NCI-H526 treated with DMSO at 0.1 percent for 48 hours (cell line): ENCODE measurements at regions not wholly inside any gene's neighbourhood (a gene's known extent, or its start where the extent isn't known, plus 50 kb on each side); places are given as distances from the start of the nearest gene placed in this dataset.
"Not testable (repeated sequence)": the region's sequence is repeated elsewhere in the genome, so short reads cannot be mapped to it uniquely, and the experiment has no call there.

Experiments used
- DNase-seq: peaks from one replicate; lab custom pipeline; 2025; lab: John Stamatoyannopoulos, UW

- DNase-seq, result no peak
Observed at GRCh38 chr6:4459032-4459431, 317.2 kb upstream of the CDYL start.

- DNase-seq, result no peak
Observed at GRCh38 chr6:4451718-4452117, 316.3 kb upstream of the ECI2 start.

GRCh38 chr6:4451081-4451480, 315.7 kb upstream of the ECI2 start:
- DNase-seq, result no peak

GRCh38 chr6:4450237-4450636, 314.9 kb upstream of the ECI2 start:
- DNase-seq, result no peak

GRCh38 chr6:4449409-4449808, 314.0 kb upstream of the ECI2 start:
- DNase-seq, result no peak

- DNase-seq, result no peak
Observed at GRCh38 chr6:4448841-4449240, 313.5 kb upstream of the ECI2 start.

- no peak for DNase-seq
Observed at GRCh38 chr6:4447639-4448330, 312.4 kb upstream of the ECI2 start.

GRCh38 chr6:4446982-4447381, 311.6 kb upstream of the ECI2 start:
- no peak for DNase-seq

GRCh38 chr6:4441981-4442434, 306.6 kb upstream of the ECI2 start:
- no peak for DNase-seq

GRCh38 chr6:4439159-4439558, 303.8 kb upstream of the ECI2 start:
- no peak for DNase-seq

- DNase-seq, result no peak
Observed at GRCh38 chr6:4437342-4437741, 302.0 kb upstream of the ECI2 start.

GRCh38 chr6:4435981-4436445, 300.6 kb upstream of the ECI2 start:
- DNase-seq, result no peak

- no peak for DNase-seq
Observed at GRCh38 chr6:4434655-4435054, 299.3 kb upstream of the ECI2 start.

GRCh38 chr6:4433199-4433598, 297.8 kb upstream of the ECI2 start:
- DNase-seq, result no peak

- peak; percentile 77 for DNase-seq
Observed at GRCh38 chr6:4426968-4427367, 291.6 kb upstream of the ECI2 start.

GRCh38 chr6:4421837-4422236, 286.5 kb upstream of the ECI2 start:
- DNase-seq, result no peak

- no peak for DNase-seq
Observed at GRCh38 chr6:4420160-4420865, 284.9 kb upstream of the ECI2 start.

GRCh38 chr6:4415549-4415948, 280.2 kb upstream of the ECI2 start:
- no peak for DNase-seq

- DNase-seq, result not testable (repeated sequence)
Observed at GRCh38 chr6:4414078-4414477, 278.7 kb upstream of the ECI2 start.

GRCh38 chr6:4413073-4413472, 277.7 kb upstream of the ECI2 start:
- no peak for DNase-seq

GRCh38 chr6:4412488-4412887, 277.1 kb upstream of the ECI2 start:
- no peak for DNase-seq

GRCh38 chr6:4412077-4412476, 276.7 kb upstream of the ECI2 start:
- no peak for DNase-seq

GRCh38 chr6:4407710-4408109, 272.3 kb upstream of the ECI2 start:
- DNase-seq, result not testable (repeated sequence)
